Heart left ventricle (tissue), 13 donors: ENCODE measurements at regions not wholly inside any gene's neighbourhood (a gene's known extent, or its start where the extent isn't known, plus 50 kb on each side); places are given as distances from the start of the nearest gene placed in this dataset.

Source experiments
- POLR2A ChIP-seq, 2 donors: fragments of 450-650 bp; IDR thresholded peaks; one replicate each; pipeline ENCODE4 v1.6.1; 2017; ENCODE audit warnings: antibody characterized with exemption in 2 of 2, mild to moderate bottlenecking in 2 of 2, moderate library complexity in 2 of 2
- TF ChIP-seq, protein P1 (sequence below), 12 donors: fragments of 200-600 bp; sonication (generic) in 4 of 12; IDR thresholded peaks; one replicate each; pipeline versions ENCODE4 v1.5.0 to v1.8.0; 2018 to 2022; ENCODE audit warnings: antibody characterized with exemption in 12 of 12, mild to moderate bottlenecking in 5 of 12
- donor health status: ischemic (EF 13 %, LVEDD 7.1; RV severe dilation, severe dysfunction).
- donor health status: DM: no; HTN: yes; CAD: no.
- donor health status: DM: no; HTN: no; CAD: no.
- donor health status: ischemic (EF 25% LVEDD 6.9; RV normal size, moderate dysfunction).
- donor health status: ischemic (EF 25% LVEDD 5.7; RV mildly dilated, moderate dysfunction).
- donor health status: ischemic (EF 35%, LVEDD 5.7; RV mildly dilated, moderate dysfunction).
- donor health status: nonischemic (EF 11% LVEDD 7.7; RV severe dilation, severe dysfunction).
- donor health status: DM: yes; HTN: yes; CAD: no.
- donor health status: PGD.
- donor health status: ischemic (EF 29% LVEDD 5.4; RV normal size, mild dysfunction).
- donor health status: nonischemic (EF 23%, LVEDD 6.1; RV moderate dilation, normal function).

DNA sequence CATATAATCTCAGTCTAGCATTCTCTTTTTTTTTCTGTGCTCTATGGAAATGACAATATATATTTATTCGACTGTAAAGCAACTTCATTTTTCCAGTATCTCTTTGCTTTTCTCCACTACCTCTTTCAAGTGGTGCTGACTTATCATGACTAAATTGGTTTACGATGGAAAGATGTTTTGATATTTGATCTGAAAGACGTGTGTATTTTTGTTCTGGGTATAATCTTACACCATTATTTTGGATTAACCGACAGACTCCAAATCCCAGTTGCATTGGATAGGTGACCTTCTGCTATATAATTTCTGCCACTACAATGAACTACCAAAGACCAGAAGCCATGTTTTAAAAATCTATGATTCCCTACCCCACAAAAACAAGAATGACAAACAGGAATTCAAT, 380.5 kb upstream of the NFE2L3 start:
- TF ChIP-seq, protein P1, sequence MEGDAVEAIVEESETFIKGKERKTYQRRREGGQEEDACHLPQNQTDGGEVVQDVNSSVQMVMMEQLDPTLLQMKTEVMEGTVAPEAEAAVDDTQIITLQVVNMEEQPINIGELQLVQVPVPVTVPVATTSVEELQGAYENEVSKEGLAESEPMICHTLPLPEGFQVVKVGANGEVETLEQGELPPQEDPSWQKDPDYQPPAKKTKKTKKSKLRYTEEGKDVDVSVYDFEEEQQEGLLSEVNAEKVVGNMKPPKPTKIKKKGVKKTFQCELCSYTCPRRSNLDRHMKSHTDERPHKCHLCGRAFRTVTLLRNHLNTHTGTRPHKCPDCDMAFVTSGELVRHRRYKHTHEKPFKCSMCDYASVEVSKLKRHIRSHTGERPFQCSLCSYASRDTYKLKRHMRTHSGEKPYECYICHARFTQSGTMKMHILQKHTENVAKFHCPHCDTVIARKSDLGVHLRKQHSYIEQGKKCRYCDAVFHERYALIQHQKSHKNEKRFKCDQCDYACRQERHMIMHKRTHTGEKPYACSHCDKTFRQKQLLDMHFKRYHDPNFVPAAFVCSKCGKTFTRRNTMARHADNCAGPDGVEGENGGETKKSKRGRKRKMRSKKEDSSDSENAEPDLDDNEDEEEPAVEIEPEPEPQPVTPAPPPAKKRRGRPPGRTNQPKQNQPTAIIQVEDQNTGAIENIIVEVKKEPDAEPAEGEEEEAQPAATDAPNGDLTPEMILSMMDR (IDR thresholded peaks at IDR 0.05), result no peak
- TF ChIP-seq POLR2A (IDR thresholded peaks at IDR 0.05), result no peak
